Esophagus muscularis mucosa (tissue), 4 donors: ENCODE measurements at regions not wholly inside any gene's neighbourhood (a gene's known extent, or its start where the extent isn't known, plus 50 kb on each side); places are given as distances from the start of the nearest gene placed in this dataset.
A peak's percentile ranks its signal among the peaks of the same experiment; 100 is the strongest.

Source experiments
- DNase-seq: peaks from one replicate; pipeline ENCODE4 v3.0.0-alpha.2; 2017; ENCODE audit errors: extremely low spot score
- H3K27ac ChIP-seq, 4 donors: fragments of 200-600 bp; sonication (generic); replicated peaks in 1 of 4; 1 replicate in 3 of 4; 2 replicates in 1 of 4; pipeline ENCODE4 v1.5.1; 2016 to 2019; ENCODE audit warnings: mild to moderate bottlenecking in 1 of 4
- H3K27me3 ChIP-seq, 4 donors: fragments of 200-600 bp; sonication (generic); one replicate each; pipeline versions ENCODE4 v1.5.1 to v1.6.0; 2016 to 2019
- H3K36me3 ChIP-seq, 4 donors: fragments of 200-600 bp; sonication (generic); one replicate each; pipeline ENCODE4 v1.5.1; 2016 to 2019
- H3K4me1 ChIP-seq, 4 donors: fragments of 200-600 bp; sonication (generic); one replicate each; pipeline ENCODE4 v1.5.1; 2016 to 2019
- H3K4me3 ChIP-seq, 4 donors: fragments of 200-600 bp; sonication (generic); 1 replicate in 2 of 4; 2 replicates in 2 of 4; pipeline ENCODE4 v1.5.1; 2016 to 2019; ENCODE audit warnings: mild to moderate bottlenecking in 4 of 4, moderate library complexity in 1 of 4
- H3K9me3 ChIP-seq, 4 donors: fragments of 200-600 bp; sonication (generic); 1 replicate in 3 of 4; 2 replicates in 1 of 4; pipeline ENCODE4 v1.5.1; 2016 to 2019
- EP300 ChIP-seq: sonication (generic); formaldehyde crosslinking; IDR thresholded peaks from one replicate; pipeline ENCODE4 v1.6.1; 2017; ENCODE audit warnings: antibody characterized with exemption
- POLR2A ChIP-seq: fragments of 450-650 bp; IDR thresholded peaks from one replicate; pipeline ENCODE4 v1.6.1; 2017; ENCODE audit warnings: antibody characterized with exemption, moderate library complexity, mild to moderate bottlenecking, low read depth
- POLR2AphosphoS5 ChIP-seq, 2 donors: sonication (generic); formaldehyde crosslinking; IDR thresholded peaks; one replicate each; pipeline ENCODE4 v1.6.1; 2017; ENCODE audit warnings: antibody characterized with exemption in 2 of 2
- WGBS: methylation state at CpG from one replicate; pipeline ENCODE4 v1.1.5; 2018; 5-methylcytosine and 5-hydroxymethylcytosine counted together
- intact Hi-C: fragments of 100-400 bp; cut with DNase I; formaldehyde crosslinking; loops from one replicate; pipeline ENCODE4 v1.15.1; 2023
- TF ChIP-seq, protein P1 (sequence below), 3 experiments: fragments of 200-600 bp in 2 of 3; fragments of 450-650 bp in 1 of 3; sonication (generic) in 2 of 3; IDR thresholded peaks; one replicate each; pipeline ENCODE4 v1.5.1; 2017 to 2019; ENCODE audit warnings: antibody characterized with exemption in 3 of 3, mild to moderate bottlenecking in 2 of 3, moderate library complexity in 1 of 3

DNA sequence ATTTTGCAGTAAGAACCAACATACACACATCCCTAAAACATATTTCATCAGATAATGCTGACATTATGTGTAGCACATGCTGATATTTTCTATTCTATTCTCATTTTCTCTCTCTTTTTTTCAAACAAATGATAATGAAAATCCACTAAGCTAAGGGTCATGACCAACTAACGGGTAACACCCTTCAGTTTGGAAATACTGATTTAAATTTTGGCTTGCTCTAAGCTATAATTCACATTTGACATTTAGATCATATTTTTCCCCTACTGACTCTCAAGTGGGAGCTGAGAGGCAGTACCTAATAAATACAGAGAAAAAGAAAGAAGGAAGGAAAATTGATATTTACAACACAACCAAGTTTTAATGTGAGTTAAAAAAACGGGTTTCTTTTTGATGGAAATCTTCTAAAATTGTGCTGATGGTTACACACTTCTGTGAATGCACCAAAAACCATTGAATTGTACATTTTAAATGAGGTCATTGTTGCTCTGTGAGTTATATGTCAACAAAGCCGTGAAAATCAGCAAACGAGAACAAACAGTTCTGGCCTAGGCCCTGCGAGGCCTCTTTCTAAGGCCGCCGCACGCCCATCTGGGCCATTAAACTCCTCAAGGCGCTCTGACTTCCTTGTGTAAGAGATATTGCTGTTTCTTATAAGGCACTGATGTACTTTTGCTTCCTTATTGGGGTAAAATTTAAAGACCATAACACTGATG is 124.2 kb downstream of the GALR1 start:
- WGBS: 78% methylated on average over 9 of the region's 9 CpGs
- no peak for DNase-seq
- intact Hi-C loops: no loop called here
- H3K4me1 ChIP-seq: no peaks in the 10 kb centered on the region
- H3K4me3 ChIP-seq: no peak overlapping the region
- TF ChIP-seq, protein P1, sequence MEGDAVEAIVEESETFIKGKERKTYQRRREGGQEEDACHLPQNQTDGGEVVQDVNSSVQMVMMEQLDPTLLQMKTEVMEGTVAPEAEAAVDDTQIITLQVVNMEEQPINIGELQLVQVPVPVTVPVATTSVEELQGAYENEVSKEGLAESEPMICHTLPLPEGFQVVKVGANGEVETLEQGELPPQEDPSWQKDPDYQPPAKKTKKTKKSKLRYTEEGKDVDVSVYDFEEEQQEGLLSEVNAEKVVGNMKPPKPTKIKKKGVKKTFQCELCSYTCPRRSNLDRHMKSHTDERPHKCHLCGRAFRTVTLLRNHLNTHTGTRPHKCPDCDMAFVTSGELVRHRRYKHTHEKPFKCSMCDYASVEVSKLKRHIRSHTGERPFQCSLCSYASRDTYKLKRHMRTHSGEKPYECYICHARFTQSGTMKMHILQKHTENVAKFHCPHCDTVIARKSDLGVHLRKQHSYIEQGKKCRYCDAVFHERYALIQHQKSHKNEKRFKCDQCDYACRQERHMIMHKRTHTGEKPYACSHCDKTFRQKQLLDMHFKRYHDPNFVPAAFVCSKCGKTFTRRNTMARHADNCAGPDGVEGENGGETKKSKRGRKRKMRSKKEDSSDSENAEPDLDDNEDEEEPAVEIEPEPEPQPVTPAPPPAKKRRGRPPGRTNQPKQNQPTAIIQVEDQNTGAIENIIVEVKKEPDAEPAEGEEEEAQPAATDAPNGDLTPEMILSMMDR (IDR thresholded peaks at IDR 0.05): no peak
- no peak for TF ChIP-seq EP300
- TF ChIP-seq POLR2A: no peak
- no peak for TF ChIP-seq POLR2AphosphoS5 (IDR thresholded peaks at IDR 0.05)
- peaks cover 0 to 14% (median 0%) of the 10 kb centered on the region in 4 donors for H3K27me3 ChIP-seq
- H3K36me3 ChIP-seq: no peaks in the 10 kb centered on the region
- peak overlapping the region; percentile 5 to 23 (median 16) for H3K27ac ChIP-seq
- peaks cover 0 to 12% (median 11%) of the 10 kb centered on the region in 4 donors for H3K9me3 ChIP-seq

DNA sequence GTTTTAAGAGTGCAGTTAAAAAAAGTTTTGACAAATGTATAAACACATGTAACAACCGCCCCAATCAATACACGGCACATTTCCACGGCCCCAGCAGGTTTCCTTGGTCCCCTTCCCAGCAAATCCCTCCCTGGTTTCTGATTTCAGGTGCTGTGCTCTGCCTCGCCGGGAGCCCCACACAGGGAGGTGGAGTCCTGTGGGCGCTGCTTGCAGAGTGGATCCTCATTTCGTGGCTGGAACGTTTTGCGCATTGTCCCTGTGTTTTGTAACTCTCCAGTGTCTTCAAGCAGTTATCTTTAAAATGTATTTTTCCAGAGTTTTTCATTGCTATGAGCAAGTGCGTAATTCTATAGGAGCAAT is 124.8 kb downstream of the GALR1 start:
- TF ChIP-seq, protein P1 (IDR thresholded peaks at IDR 0.05): no peak
- no peak for TF ChIP-seq EP300
- no peak for TF ChIP-seq POLR2AphosphoS5 (IDR thresholded peaks at IDR 0.05)
- TF ChIP-seq POLR2A: no peak
- WGBS: 56% methylated on average over 10 of the region's 10 CpGs
- Histone ChIP-seq H3K4me3 (no peak overlapping the region), H3K27me3 (peaks cover 0 to 14% (median 0%) of the 10 kb centered on the region in 4 donors), H3K9me3 (peaks cover 0 to 10% (median 8%) of the 10 kb centered on the region in 4 donors), H3K27ac (peak overlapping the region in 3 of 4 donors; percentile 5 to 22 (median 20)), H3K36me3 (no peaks in the 10 kb centered on the region), H3K4me1 (no peaks in the 10 kb centered on the region)
- intact Hi-C loops: no loop called here
- DNase-seq: no peak

DNA sequence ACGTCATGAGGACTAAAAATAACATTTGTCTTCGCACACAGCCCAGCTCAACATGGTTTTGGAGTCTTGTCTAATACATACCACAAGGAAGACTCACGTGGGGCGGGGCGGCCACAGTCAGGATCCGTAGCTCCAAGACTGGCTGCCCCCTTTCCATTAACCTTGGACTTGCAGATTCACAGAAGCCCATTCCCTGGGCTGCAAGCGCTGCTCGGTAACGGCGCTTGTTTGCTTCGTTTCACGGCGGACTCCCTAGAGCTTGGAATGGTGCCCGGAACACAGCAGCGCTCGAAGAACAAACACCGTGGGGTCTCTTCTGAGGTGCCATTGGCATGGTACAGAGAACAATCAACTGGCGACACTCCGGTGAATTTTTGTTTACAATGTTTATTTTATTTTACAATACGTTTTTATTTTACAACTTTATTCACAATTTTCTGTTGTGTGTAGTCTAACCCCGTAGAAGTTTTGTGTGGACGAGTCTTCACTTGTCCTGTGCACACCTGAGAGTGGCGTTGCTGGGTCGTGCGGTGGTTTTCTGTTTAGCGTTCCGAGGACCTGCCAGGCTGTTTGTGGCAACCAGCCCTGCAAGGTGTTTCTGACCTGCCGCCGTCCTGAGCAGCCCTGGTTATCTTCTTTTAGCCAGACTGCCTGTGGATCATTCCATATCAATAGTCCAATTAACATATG is 126.5 kb downstream of the GALR1 start:
- TF ChIP-seq POLR2AphosphoS5 (IDR thresholded peaks at IDR 0.05) (no peak), EP300 (no peak), POLR2A (no peak)
- TF ChIP-seq, protein P1 (IDR thresholded peaks at IDR 0.05): no peak
- intact Hi-C loops: no loop called here
- Histone ChIP-seq H3K27ac (no peak overlapping the region), H3K9me3 (no peaks in the 10 kb centered on the region), H3K4me1 (no peaks in the 10 kb centered on the region), H3K27me3 (peaks cover 0 to 25% (median 0%) of the 10 kb centered on the region in 4 donors), H3K36me3 (no peaks in the 10 kb centered on the region), H3K4me3 (no peak overlapping the region)
- no peak for DNase-seq
- WGBS: 89% methylated on average over 29 of the region's 29 CpGs

DNA sequence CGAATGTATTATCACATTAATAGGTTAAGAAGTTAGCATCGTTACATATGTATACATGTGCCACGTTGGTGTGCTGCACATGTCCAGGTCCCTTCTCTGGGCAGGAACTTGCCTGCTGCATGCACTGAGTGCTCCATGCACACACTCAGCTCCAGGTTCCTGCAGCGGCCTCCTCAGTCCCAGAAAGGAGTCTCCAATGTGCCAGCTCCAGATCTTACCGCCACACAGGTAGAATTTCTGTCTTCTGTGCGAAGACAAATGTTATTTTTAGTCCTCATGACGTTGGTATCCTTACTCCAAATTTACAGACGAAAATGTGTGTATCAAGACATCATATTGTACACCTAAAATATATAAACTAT is 127.1 kb downstream of the GALR1 start:
- peak; percentile 57 for DNase-seq
- no peaks in the 10 kb centered on the region for H3K4me1 ChIP-seq
- H3K4me3 ChIP-seq: no peak overlapping the region
- no peak overlapping the region for H3K27ac ChIP-seq
- WGBS: 79% methylated on average over 8 of the region's 8 CpGs
- no peaks in the 10 kb centered on the region for H3K9me3 ChIP-seq
- intact Hi-C loops: no loop called here
- no peaks in the 10 kb centered on the region for H3K36me3 ChIP-seq
- TF ChIP-seq POLR2AphosphoS5 (IDR thresholded peaks at IDR 0.05) (no peak), POLR2A (no peak), EP300 (no peak)
- TF ChIP-seq, protein P1 (IDR thresholded peaks at IDR 0.05): no peak
- peaks cover 0 to 30% (median 0%) of the 10 kb centered on the region in 4 donors for H3K27me3 ChIP-seq
